Keratinocyte (primary cell): ENCODE measurements at regions not wholly inside any gene's neighbourhood (a gene's known extent, or its start where the extent isn't known, plus 50 kb on each side); places are given as distances from the start of the nearest gene placed in this dataset.

Source experiments
- CTCF ChIP-seq, 3 experiments: IDR thresholded peaks in 1 of 3; conservative IDR thresholded peaks in 1 of 3; optimal IDR thresholded peaks in 1 of 3; 2 replicates in 2 of 3; 3 replicates in 1 of 3; pipeline versions ENCODE3 to v1.5.1; 2011; ENCODE audit warnings: low read length in 3 of 3, mild to moderate bottlenecking in 3 of 3, moderate library complexity in 2 of 3, control low read depth in 1 of 3, inconsistent platforms in 1 of 3; ENCODE audit not compliant: insufficient read depth in 2 of 3; ENCODE audit errors: extremely low read depth in 1 of 3
- EZH2 ChIP-seq: IDR thresholded peaks from one replicate; pipeline ENCODE4 v1.6.1; 2012; ENCODE audit warnings: inconsistent platforms, mild to moderate bottlenecking, low read length, moderate library complexity

- TF ChIP-seq CTCF (optimal IDR thresholded peaks at IDR 0.05 in 1 of 3, IDR thresholded peaks at IDR 0.05 in 1 of 3, conservative IDR thresholded peaks at IDR 0.05 in 1 of 3; ENCODE audit: extremely low read depth in 1 of 3, insufficient read depth in 2 of 3, low read length in 3 of 3) = no peak
- no peak for TF ChIP-seq EZH2
Measured at GRCh38 chr2:66899648-66900047, 464.7 kb downstream of the MEIS1 start.
